ENCODE measurements at regions not wholly inside any gene's neighbourhood (a gene's known extent, or its start where the extent isn't known, plus 50 kb on each side); places are given as distances from the start of the nearest gene placed in this dataset.
"Not testable (repeated sequence)": the region's sequence is repeated elsewhere in the genome, so short reads cannot be mapped to it uniquely, and the experiment has no call there.

- Mint-ChIP-seq H3K27ac (no peak overlapping the region), H3K27me3 (no peaks in the 10 kb centered on the region), H3K36me3 (no peaks in the 10 kb centered on the region), H3K9me3 (no peaks in the 10 kb centered on the region), H3K4me1 (ENCODE audit: unreplicated experiment) (no peaks in the 10 kb centered on the region), H3K4me3 (no peak overlapping the region)
- no peak for DNase-seq (ENCODE audit: extremely low spot score, unreplicated experiment)
- TF ChIP-seq CTCF (conservative IDR thresholded peaks at IDR 0.05) = no peak
Measured at GRCh38 chr3:152589644-152590043, 245.3 kb upstream of the P2RY1 start.

DNA sequence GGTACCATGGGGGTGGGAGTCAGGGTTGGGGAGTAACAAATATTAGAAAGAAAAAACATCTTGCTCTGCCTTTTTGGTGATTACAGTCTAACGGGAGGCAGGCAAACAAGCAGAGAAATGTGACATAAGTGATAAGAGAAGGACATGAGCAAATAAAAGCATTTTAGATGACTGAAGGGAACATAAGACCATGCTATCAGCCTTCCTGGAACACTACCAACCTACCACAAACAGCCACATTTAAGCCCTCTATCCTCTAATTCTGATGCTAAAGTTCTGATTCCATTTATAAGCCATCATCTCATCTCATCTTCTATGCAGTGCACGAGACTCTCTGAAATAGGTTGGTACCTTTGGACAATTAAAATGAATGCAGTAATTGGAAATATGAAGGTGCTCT lies 243.4 kb upstream of the P2RY1 start:
- no peak for DNase-seq (ENCODE audit: extremely low spot score, unreplicated experiment)
- no peak for TF ChIP-seq CTCF (conservative IDR thresholded peaks at IDR 0.05)
- no peak overlapping the region for H3K27ac Mint-ChIP-seq
- H3K36me3 Mint-ChIP-seq = no peaks in the 10 kb centered on the region
- peaks cover 8% of the 10 kb centered on the region for H3K4me1 Mint-ChIP-seq (ENCODE audit: unreplicated experiment)
- no peaks in the 10 kb centered on the region for H3K9me3 Mint-ChIP-seq
- no peak overlapping the region for H3K4me3 Mint-ChIP-seq
- no peaks in the 10 kb centered on the region for H3K27me3 Mint-ChIP-seq

DNA sequence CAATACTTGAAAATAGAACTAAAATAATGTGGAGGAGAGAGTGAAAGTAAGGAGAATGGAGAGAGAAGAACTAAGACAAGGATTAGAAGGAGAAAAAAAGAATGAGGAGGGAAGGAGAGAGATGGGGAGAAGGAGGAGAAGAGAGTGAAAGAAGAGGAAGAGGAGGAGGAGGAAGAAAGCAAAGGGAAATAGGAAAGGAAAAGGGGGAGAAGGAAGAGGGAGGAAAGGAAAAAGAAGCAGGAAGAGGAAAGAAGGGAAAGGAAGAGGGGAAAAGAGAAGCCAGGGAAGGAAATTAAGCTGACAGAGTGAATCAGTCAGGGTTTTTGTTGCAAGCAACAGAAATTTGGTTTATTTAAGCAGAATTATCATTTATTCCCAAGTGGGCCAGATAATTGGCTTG lies 241.7 kb upstream of the P2RY1 start:
- Mint-ChIP-seq H3K4me3 (no peak overlapping the region), H3K9me3 (peaks cover 4% of the 10 kb centered on the region), H3K27me3 (no peaks in the 10 kb centered on the region), H3K36me3 (no peaks in the 10 kb centered on the region), H3K4me1 (ENCODE audit: unreplicated experiment) (peaks cover 11% of the 10 kb centered on the region), H3K27ac (no peak overlapping the region)
- no peak for TF ChIP-seq CTCF (conservative IDR thresholded peaks at IDR 0.05)
- DNase-seq (ENCODE audit: extremely low spot score, unreplicated experiment) = no peak

DNA sequence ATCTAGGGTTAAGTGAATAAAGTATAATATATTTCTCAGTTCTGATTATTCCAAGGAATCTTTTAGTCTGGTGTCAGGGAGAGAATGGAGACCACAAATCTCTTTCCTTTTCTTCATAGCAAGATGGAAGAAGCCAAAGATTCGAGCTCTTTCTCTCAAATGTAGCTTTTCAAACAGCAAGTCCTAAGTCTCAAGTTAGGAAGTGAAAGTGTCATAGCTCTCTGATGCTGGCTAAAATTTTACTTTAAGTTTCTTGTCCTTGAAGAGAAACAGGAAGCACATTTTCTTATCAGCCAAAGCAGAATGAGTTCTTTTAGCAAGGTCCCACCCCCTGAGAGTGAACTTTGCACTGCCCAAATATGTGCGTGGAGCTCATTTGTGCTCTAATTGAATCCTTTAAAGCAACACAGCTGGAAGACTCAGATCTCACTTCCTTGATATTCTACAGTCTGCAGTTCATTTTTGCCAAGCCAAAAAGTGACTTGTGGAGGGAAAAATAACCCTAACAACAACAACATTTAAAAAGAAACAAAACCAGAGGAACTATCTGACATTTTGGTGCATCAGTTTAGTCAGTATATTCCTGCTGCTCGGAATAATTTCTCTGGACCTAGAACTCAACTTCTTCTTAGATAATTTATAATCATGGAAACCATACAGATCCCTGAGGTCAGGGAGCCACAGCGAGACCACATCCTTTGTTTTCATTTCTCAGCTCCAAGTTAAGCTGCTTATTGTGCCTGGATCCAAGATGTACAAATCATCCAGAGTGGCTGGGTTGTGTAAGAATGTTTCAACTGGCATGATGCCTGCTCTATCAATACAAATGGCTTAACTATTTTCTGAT lies 238.7 kb upstream of the P2RY1 start:
- H3K36me3 Mint-ChIP-seq = no peaks in the 10 kb centered on the region

GRCh38 chr3:152596832-152597231 lies 238.1 kb upstream of the P2RY1 start:
- peaks cover 11% of the 10 kb centered on the region for H3K4me1 Mint-ChIP-seq (ENCODE audit: unreplicated experiment)
- H3K27me3 Mint-ChIP-seq; H3K9me3 Mint-ChIP-seq; DNase-seq (ENCODE audit: extremely low spot score, unreplicated experiment); H3K36me3 Mint-ChIP-seq; H3K4me3 Mint-ChIP-seq: not testable (repeated sequence)
- H3K27ac Mint-ChIP-seq = peak overlapping the region; percentile 27

More for the DNA sequence above, 238.7 kb upstream of the P2RY1 start:
- peaks cover 11% of the 10 kb centered on the region for H3K4me1 Mint-ChIP-seq (ENCODE audit: unreplicated experiment)
- no peak for TF ChIP-seq CTCF (conservative IDR thresholded peaks at IDR 0.05)
- no peak for DNase-seq (ENCODE audit: extremely low spot score, unreplicated experiment)
- H3K27ac Mint-ChIP-seq = peak overlapping the region; percentile 27
- H3K4me3 Mint-ChIP-seq = peak overlapping the region; percentile 14
- no peaks in the 10 kb centered on the region for H3K27me3 Mint-ChIP-seq
- H3K9me3 Mint-ChIP-seq = peaks cover 5% of the 10 kb centered on the region

DNA sequence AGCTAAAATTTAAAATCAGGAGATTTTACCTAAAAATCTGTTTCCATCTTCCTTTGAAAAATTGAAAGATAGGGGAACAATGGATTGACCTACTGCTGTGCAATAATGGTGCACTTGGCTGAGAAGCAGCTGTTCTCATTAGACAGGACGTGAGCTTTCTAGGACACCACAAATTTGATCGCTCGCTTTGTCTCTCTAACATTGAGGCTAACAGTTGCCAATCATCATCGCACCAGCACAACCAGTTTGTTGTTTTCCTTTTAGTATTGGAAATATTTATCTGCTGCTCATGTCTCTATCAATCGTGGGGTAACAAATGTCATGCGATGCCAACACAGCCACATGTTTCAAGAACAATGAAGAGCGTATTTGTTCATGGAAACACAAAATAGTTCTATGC lies 228.8 kb upstream of the P2RY1 start:
- Mint-ChIP-seq H3K27ac (no peak overlapping the region), H3K4me3 (no peak overlapping the region), H3K9me3 (peaks cover 5% of the 10 kb centered on the region)

More for the DNA sequence above, 228.8 kb upstream of the P2RY1 start:
- peaks cover 8% of the 10 kb centered on the region for H3K4me1 Mint-ChIP-seq (ENCODE audit: unreplicated experiment)
- H3K27me3 Mint-ChIP-seq = no peaks in the 10 kb centered on the region
- H3K36me3 Mint-ChIP-seq = no peaks in the 10 kb centered on the region
- no peak for DNase-seq (ENCODE audit: extremely low spot score, unreplicated experiment)
- no peak for TF ChIP-seq CTCF (conservative IDR thresholded peaks at IDR 0.05)

Measured in type B pancreatic cell (in vitro differentiated cells).